Natural killer cell treated with Interleukin-12 subunit alpha and Interleukin-12 subunit beta and Interleukin-15 and Interleukin-18, amount 100 ng/mL, for 72 hours (primary cell): ENCODE measurements at regions not wholly inside any gene's neighbourhood (a gene's known extent, or its start where the extent isn't known, plus 50 kb on each side); places are given as distances from the start of the nearest gene placed in this dataset.

ENCODE experiments used
- ATAC-seq, 2 donors: fragments of 150-1000 bp; cut with Tn5 transposase in 1 of 2; sonication (Bioruptor Pico), chemical (Tn5 transposase) in 1 of 2; 2 replicates each; pipeline ENCODE4 v1.10.0; 2021
- DNase-seq: peaks from one replicate; pipeline ENCODE4 v3.0.0; 2022; ENCODE audit warnings: low spot score
- H3K27ac Mint-ChIP-seq, 2 donors: 1 replicate in 1 of 2; 2 replicates in 1 of 2; pipeline ENCODE4 v1.8.0; 2022; ENCODE audit warnings: mixed read lengths in 2 of 2, mild to moderate bottlenecking in 1 of 2, moderate library complexity in 1 of 2
- H3K27me3 Mint-ChIP-seq, 2 donors: 1 replicate in 1 of 2; 2 replicates in 1 of 2; pipeline ENCODE4 v1.8.0; 2022; ENCODE audit warnings: mixed read lengths in 2 of 2
- H3K36me3 Mint-ChIP-seq: one replicate; pipeline ENCODE4 v1.8.0; 2022; ENCODE audit warnings: mixed read lengths
- H3K4me1 Mint-ChIP-seq, 2 donors: 1 replicate in 1 of 2; 2 replicates in 1 of 2; pipeline ENCODE4 v1.8.0; 2022; ENCODE audit warnings: low read depth in 2 of 2, mixed read lengths in 2 of 2, mild to moderate bottlenecking in 1 of 2
- H3K4me3 Mint-ChIP-seq: one replicate; pipeline ENCODE4 v1.8.0; 2022; ENCODE audit warnings: mixed read lengths
- H3K9me3 Mint-ChIP-seq: 2 replicates; pipeline ENCODE4 v1.8.0; 2022; ENCODE audit warnings: mixed read lengths

DNA sequence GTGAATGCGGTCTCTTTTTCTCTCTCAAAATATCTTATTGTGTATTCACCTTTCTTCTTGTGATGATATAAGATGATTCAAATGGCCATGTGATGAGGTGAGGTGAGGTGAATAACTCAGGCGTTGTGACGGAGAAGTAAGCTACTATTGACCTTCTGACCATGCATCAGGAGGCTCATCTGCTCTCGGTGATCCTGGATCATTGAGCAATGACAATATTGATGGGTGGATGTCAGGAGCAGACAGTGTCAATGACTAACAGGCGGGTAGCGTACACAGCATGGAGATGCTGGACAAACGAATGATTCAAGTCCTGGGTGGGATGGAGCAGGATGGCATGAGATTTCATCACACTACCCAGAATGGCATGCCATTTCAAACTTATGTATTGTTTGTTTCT lies 119.6 kb downstream of the PXDC1 start:
- no peak overlapping the region for H3K4me3 Mint-ChIP-seq
- DNase-seq (no peak), ATAC-seq (no peak)
- H3K27ac Mint-ChIP-seq, result no peak overlapping the region
- H3K9me3 Mint-ChIP-seq, result no peaks in the 10 kb centered on the region
- H3K36me3 Mint-ChIP-seq, result no peaks in the 10 kb centered on the region
- peaks cover 23 to 28% of the 10 kb centered on the region in 2 donors for H3K27me3 Mint-ChIP-seq
- H3K4me1 Mint-ChIP-seq, result no peaks in the 10 kb centered on the region

- Mint-ChIP-seq H3K4me3 (no peak overlapping the region), H3K36me3 (no peaks in the 10 kb centered on the region), H3K9me3 (no peaks in the 10 kb centered on the region), H3K27me3 (peaks cover 23 to 28% of the 10 kb centered on the region in 2 donors), H3K27ac (no peak overlapping the region), H3K4me1 (no peaks in the 10 kb centered on the region)
- DNase-seq, result no peak
- ATAC-seq, result no peak
These were observed 120.3 kb downstream of the PXDC1 start for GRCh38 chr6:3631186-3631585.

DNA sequence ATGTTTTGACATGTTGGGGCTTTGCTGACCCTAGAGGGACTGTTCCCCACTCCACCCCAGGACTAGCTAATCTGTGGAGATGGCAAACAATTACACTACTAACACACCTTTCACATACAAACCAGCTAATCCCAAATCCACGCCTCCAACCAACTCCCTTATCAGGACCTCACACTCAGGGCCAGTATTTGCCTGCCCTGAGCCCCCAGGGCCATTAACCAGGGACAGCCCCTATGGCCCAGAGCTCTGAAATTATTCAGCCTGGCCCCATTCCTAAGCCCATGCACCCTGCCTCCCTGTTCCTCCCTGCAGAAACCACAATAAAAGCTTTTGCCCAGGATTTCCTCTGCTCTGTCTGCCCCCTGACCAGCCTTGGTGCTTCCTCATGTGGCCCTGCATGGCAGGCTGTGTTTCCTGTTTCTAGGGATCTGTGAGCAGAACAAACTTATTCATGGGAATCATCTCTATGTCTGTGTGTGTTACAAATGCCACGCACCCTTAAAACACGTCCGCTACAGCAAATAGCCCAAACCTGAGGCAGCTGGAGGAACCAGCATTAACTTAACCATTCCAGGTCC lies 121.2 kb downstream of the PXDC1 start:
- no peak overlapping the region for H3K27ac Mint-ChIP-seq
- no peaks in the 10 kb centered on the region for H3K36me3 Mint-ChIP-seq
- DNase-seq (no peak), ATAC-seq (no peak)
- no peak overlapping the region for H3K4me3 Mint-ChIP-seq
- no peaks in the 10 kb centered on the region for H3K9me3 Mint-ChIP-seq
- H3K27me3 Mint-ChIP-seq, result peaks cover 27 to 28% of the 10 kb centered on the region in 2 donors
- H3K4me1 Mint-ChIP-seq, result no peaks in the 10 kb centered on the region

DNA sequence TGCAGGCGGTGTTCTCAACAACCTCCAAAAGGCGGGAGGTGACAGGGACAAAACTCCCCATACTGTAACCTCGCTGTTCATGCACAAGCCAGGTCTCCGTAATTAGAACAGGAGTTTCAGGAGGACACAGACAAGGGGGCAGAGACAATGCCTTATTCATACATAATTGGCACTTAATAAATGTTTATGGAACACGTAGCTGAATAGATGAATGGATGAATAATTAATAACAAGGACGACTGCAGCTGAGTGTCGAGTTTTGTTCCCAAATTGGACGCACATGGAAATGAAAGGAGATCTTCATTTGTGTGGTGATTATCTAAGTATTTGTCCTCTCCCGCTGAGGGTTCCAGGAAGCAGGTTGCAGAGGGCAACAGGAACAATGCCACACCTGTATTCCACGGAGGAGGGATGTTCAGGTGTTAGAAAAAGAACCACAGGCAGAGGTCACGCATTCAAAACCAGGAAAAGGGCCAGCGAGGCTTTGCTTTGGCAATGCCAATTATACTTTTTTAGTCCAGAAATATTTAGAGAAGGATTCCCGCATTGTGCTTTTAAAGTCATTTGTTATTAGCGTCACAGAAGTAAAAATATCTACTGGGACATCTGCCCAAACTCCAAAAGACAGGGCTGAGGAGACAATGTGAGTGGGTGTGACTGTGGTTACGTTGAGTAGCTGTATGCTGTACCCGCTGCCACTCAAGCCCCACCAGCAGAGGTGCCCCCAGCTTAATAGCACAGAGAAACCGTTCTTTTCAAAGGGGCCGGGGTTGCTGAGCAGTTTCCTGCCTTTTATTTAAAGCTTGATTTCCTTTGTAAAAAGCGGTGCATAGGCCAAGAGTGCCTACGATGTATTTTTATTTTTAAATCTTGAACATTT lies 123.3 kb downstream of the PXDC1 start:
- H3K4me3 Mint-ChIP-seq, result no peak overlapping the region
- no peaks in the 10 kb centered on the region for H3K36me3 Mint-ChIP-seq
- ATAC-seq (no peak), DNase-seq (no peak)
- H3K27me3 Mint-ChIP-seq, result peaks cover 35 to 40% of the 10 kb centered on the region in 2 donors
- no peak overlapping the region for H3K27ac Mint-ChIP-seq
- H3K9me3 Mint-ChIP-seq, result no peaks in the 10 kb centered on the region
- peaks cover 0 to 5% of the 10 kb centered on the region in 2 donors for H3K4me1 Mint-ChIP-seq

DNA sequence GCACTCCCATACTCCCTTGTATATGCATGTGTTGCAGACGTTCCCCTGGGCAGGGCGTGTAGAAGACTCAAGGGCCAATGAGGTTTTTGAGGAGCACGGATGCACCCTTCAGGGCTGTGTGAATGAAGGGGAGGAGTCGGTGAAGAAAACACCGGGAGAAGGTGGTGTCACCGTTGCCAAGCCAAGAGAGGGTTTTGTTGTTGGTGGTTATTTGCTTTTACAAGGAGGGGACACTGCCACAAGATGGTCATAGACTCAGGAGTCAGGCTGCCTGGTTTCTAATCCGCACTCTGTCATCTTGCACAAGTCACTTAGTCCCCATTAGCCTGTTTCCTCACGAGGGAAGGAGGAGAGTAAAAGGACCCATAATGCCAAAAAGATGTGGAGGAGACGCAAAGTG lies 124.0 kb downstream of the PXDC1 start:
- ATAC-seq (no peak), DNase-seq (no peak)
- Mint-ChIP-seq H3K4me3 (no peak overlapping the region), H3K36me3 (no peaks in the 10 kb centered on the region), H3K4me1 (peaks cover 0 to 5% of the 10 kb centered on the region in 2 donors), H3K27ac (no peak overlapping the region), H3K9me3 (no peaks in the 10 kb centered on the region), H3K27me3 (peaks cover 35 to 44% of the 10 kb centered on the region in 2 donors)

- Mint-ChIP-seq H3K4me3 (no peak overlapping the region), H3K36me3 (no peaks in the 10 kb centered on the region), H3K9me3 (no peaks in the 10 kb centered on the region), H3K27me3 (peaks cover 32 to 42% of the 10 kb centered on the region in 2 donors), H3K27ac (no peak overlapping the region), H3K4me1 (peaks cover 0 to 5% of the 10 kb centered on the region in 2 donors)
- no peak for ATAC-seq
- DNase-seq, result no peak
These were observed 125.4 kb downstream of the PXDC1 start for GRCh38 chr6:3625980-3626563.

DNA sequence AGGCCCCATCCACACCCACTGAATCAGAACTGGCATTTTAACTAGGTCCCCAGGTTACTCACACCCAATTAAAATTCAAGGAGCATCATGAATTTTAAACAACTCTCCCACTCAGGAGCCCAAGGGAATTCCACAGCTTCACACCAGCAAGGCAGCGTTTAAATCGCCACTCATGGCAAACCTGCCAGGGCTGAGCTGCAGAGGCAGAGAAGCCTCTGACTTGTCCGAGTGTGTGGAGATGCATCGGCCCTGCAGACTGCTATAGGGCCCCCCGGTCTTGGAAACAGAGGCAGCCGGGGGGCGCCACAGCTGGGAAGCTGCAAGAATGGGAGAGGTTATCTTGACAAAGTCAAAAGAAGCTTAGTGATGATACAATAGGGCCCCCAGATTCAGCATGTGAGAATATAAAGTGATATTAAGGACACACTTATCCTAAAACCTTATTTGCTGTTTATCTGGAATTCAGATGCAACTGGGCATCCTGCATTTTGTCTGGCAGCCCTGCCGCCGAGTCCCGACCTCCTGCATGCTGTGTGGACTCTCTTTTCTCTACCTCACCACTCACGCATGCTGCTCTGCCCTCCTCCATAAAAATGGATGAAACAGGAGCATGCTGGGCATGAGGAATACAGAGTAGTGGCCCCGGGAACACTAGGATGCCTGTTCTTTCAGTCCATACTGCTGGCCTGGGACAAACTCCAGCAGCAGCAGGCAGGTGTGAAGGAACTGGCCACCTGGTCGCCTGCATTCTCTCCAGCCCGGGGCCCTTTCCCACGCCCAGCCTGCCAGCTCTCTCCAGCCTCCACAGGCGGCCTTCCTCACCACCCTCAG lies 126.1 kb downstream of the PXDC1 start:
- Mint-ChIP-seq H3K27me3 (peaks cover 31 to 37% of the 10 kb centered on the region in 2 donors), H3K4me1 (peaks cover 0 to 5% of the 10 kb centered on the region in 2 donors), H3K4me3 (no peak overlapping the region), H3K9me3 (no peaks in the 10 kb centered on the region), H3K27ac (no peak overlapping the region), H3K36me3 (no peaks in the 10 kb centered on the region)
- DNase-seq (no peak), ATAC-seq (no peak)

DNA sequence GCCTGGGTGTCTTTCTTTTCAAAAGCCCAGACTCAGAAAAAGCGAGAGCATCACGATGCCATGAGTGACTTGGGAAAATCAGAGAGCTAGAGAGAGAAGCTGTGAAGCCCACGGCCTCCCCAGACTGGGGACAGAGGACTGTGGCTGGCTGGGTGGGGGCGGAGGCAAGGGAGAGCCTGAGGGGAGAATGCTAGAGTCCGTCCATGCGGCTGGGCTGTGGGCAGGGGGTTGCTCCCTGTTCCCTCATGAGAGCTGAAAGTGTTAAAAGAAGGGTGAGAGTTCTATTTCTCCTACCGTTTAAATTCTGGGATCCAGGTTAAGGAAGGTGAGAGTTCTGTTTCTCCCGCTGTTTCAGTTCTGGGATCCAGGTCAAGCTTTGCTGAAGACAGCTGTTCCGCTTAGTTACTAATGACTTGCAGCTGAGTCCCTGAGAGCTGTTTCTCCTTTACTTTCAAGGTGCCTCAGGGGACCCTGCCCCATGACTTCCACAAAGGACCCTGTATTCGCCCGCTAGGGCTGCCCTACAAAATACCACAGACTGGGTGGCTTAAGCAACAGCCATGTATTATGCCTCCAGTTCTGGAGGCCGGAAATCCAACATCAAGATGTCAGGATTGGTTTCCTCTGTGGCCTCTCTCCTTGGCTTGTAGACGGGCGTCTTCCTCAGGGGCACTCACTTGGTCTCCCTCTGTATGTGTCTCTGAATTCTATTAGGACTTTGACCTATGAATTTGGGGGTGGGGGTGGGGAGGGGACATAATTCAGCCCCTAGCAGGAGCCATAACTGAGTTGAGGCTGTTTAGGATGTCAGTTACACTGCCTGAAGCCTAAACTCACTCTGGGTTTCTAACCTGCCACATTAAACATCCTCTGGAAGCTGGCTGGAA lies 127.0 kb downstream of the PXDC1 start:
- ATAC-seq, result no peak
- H3K9me3 Mint-ChIP-seq, result no peaks in the 10 kb centered on the region
- no peak overlapping the region for H3K27ac Mint-ChIP-seq
- H3K27me3 Mint-ChIP-seq, result peaks cover 30 to 34% of the 10 kb centered on the region in 2 donors
- no peak overlapping the region for H3K4me3 Mint-ChIP-seq
- H3K4me1 Mint-ChIP-seq, result peaks cover 0 to 5% of the 10 kb centered on the region in 2 donors
- no peaks in the 10 kb centered on the region for H3K36me3 Mint-ChIP-seq
- DNase-seq, result no peak

DNA sequence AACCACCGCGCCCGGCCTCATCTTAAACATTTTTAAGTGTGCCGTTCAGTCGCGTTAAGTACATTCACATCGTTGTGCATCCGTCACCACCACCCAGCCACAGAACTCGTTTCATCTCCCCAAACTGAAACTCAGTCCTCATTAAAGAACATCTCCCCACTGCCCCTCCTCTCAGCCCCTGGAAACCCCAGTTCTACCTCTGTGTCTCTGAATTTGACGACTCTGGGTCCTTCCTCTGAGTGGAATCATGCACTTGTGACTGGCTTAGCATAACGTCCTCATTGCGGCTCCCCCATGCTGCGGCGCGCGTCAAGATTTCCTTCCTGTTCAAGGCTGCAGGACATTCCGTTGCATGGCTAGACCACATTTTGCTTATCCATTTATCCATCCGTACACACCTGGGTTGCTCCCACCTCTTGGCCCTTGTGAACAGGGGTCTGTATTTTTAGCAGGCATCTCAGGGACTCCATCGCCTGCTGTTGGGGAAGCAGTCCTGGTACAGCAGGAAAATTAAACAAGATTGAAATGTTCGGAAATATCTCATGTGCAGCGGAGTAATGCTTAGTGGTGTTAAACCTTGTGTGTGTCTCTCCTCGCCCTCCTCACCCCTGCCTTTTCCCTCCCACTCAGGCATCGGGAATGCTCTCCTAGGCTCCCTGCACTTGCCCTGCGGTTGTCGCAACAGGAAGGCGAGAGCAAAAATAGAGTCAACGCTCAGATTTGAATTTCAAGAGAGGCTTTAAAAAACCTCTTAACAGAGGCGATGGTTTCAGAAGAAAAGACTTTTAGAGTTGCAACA lies 127.9 kb downstream of the PXDC1 start:
- ATAC-seq, result no peak
- no peak for DNase-seq
- Mint-ChIP-seq H3K27ac (no peak overlapping the region), H3K4me1 (peaks cover 0 to 5% of the 10 kb centered on the region in 2 donors), H3K9me3 (no peaks in the 10 kb centered on the region), H3K4me3 (no peak overlapping the region), H3K27me3 (peaks cover 28 to 34% of the 10 kb centered on the region in 2 donors), H3K36me3 (no peaks in the 10 kb centered on the region)

GRCh38 chr6:3621411-3621810 lies 130.1 kb downstream of the PXDC1 start:
- DNase-seq, result no peak
- no peaks in the 10 kb centered on the region for H3K36me3 Mint-ChIP-seq
- peaks cover 0 to 5% of the 10 kb centered on the region in 2 donors for H3K4me1 Mint-ChIP-seq

GRCh38 chr6:3620937-3621336 lies 130.6 kb downstream of the PXDC1 start:
- H3K27ac Mint-ChIP-seq, result no peak overlapping the region
- peaks cover 0 to 5% of the 10 kb centered on the region in 2 donors for H3K4me1 Mint-ChIP-seq
- no peak overlapping the region for H3K4me3 Mint-ChIP-seq
- H3K9me3 Mint-ChIP-seq, result no peaks in the 10 kb centered on the region
- no peak for DNase-seq
- H3K27me3 Mint-ChIP-seq, result peaks cover 15 to 20% of the 10 kb centered on the region in 2 donors
- H3K36me3 Mint-ChIP-seq, result no peaks in the 10 kb centered on the region
- no peak for ATAC-seq

More at GRCh38 chr6:3621411-3621810, 130.1 kb downstream of the PXDC1 start:
- ATAC-seq, result no peak
- H3K27me3 Mint-ChIP-seq, result peaks cover 16 to 20% of the 10 kb centered on the region in 2 donors
- no peak overlapping the region for H3K27ac Mint-ChIP-seq
- no peaks in the 10 kb centered on the region for H3K9me3 Mint-ChIP-seq
- no peak overlapping the region for H3K4me3 Mint-ChIP-seq

- H3K9me3 Mint-ChIP-seq, result no peaks in the 10 kb centered on the region
- no peaks in the 10 kb centered on the region for H3K36me3 Mint-ChIP-seq
- H3K27me3 Mint-ChIP-seq, result peaks cover 12 to 20% of the 10 kb centered on the region in 2 donors
- no peak overlapping the region for H3K27ac Mint-ChIP-seq
- no peak for DNase-seq
- peak in 1 of 2 donors; percentile 48 for ATAC-seq
- H3K4me3 Mint-ChIP-seq, result no peak overlapping the region
- peaks cover 0 to 5% of the 10 kb centered on the region in 2 donors for H3K4me1 Mint-ChIP-seq
These were observed 131.1 kb downstream of the PXDC1 start for GRCh38 chr6:3620389-3620788.
